ENCODE measurements at regions not wholly inside any gene's neighbourhood (a gene's known extent, or its start where the extent isn't known, plus 50 kb on each side); places are given as distances from the start of the nearest gene placed in this dataset.
"Not testable (repeated sequence)": the region's sequence is repeated elsewhere in the genome, so short reads cannot be mapped to it uniquely, and the experiment has no call there.

GRCh38 chr10:8400151-8400550 is 345.7 kb downstream of the GATA3 start:
- DNase-seq: no peak

DNA sequence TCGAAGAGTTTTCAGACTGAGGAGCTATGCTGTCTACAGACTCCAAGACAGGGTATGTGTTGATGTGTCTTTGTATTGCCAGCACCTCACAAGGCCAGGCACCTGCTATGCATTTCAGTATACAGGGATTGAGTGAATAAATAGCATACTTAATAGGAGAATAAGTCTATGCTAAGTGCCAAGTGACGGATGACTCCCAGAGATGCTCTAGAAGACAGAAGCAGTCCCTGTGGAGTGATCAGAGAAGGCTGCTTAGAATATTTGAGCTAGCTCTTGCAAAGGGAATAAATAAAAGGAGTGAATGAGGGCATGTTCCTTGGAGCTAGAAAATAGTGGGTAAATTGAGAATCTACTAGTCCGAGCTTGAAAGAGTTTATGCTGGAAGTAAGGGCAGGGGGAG is 346.4 kb downstream of the GATA3 start:
- DNase-seq: no peak

DNA sequence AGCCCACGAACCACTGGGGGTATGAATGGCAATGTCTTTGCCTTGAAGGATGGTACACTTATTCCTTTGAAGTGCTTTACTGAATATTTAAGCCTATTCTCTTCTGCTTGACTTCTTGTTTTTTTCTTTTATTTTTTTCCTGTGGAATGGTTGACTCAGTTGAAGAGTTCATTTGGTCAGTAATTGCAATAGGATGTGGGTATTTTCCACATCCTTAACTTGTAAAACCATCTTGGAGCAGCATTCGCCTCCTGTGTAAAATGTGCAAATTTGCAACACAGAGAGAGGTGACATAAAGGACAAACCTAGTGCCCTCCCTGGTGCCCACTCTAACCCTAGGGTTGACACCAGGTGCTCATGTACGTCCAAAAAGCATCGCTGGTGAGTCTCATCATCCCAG is 347.0 kb downstream of the GATA3 start:
- DNase-seq: no peak

GRCh38 chr10:8402576-8402975 is 348.1 kb downstream of the GATA3 start:
- DNase-seq: peak; percentile 18

DNA sequence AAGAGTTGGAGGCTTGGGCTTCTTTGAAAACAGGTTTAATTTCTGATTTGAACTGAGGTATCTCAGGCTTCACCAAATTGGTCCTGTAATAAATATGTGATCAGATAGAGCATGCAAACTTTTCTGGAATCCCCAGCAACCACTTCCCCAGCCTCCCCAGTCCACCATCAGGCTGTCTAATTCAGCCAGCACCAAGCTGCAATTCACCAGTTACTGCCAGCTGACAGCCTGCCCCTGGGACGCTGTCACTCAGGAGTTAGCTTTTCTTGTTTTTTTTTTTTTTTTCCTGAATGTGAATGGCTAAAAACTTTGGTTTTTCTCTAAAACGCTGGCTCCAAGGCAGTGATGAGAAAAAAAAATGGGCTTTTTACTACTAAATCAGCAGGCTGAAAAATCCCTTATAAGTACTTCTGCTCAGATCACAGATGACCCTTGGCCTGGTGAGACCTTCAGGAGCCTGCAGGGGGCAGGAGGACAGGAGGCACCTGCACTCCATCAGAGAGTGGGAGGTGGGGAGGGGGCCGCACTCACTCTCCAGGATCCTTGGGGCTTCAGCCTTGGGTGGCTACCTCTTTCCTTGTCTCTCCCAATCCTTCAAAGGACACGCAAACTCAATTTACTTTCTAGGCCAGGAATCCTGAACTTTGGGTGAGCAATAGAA is 349.4 kb downstream of the GATA3 start:
- DNase-seq: no peak

GRCh38 chr10:8404721-8405120 is 350.2 kb downstream of the GATA3 start:
- DNase-seq: peak; percentile 65

- DNase-seq: no peak
Observed at GRCh38 chr10:8405596-8405995, 351.1 kb downstream of the GATA3 start.

DNA sequence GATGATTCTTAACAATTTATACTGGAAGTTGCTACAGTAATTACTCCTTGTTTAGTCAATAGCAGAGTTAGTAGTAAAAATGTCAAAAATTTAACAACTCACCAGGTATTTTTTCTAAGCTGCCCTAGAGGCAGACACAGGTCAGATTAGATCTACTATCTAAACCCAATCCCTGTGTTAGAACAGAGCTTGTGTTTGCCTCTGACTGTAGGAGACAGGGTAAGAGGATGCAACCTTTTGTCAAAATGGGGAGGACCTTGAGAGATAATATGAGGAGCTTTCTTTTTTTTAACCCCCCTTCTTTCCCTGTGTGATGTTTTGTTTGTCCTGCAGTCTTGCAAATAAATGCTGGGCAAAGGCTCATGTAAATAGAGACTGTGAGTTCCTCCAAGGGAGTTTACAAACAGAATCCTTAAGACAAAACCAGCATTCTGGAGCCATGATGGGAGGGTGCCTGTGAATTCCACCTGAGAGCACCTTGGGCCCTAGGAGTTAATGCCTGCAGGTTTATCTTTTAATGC is 353.1 kb downstream of the GATA3 start:
- DNase-seq: no peak

DNA sequence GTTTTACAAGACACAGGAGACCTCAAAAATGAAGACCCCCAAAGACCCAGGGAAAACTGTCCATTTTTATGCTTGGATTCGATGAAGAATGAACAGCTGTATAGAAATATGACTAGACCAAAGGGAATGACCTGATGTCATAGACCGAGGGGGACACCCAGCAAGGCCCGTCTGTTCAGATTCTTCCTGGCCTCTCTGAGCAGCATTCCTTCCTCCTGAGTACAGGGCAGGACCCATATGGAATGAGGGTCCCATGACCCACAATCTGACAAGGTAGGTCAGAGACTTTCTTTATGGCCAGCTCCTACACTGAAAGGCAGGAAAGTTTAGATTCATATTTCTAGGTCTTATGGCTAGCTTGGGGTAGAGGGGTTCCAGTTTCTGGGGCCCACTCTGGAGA is 356.0 kb downstream of the GATA3 start:
- DNase-seq: no peak

DNA sequence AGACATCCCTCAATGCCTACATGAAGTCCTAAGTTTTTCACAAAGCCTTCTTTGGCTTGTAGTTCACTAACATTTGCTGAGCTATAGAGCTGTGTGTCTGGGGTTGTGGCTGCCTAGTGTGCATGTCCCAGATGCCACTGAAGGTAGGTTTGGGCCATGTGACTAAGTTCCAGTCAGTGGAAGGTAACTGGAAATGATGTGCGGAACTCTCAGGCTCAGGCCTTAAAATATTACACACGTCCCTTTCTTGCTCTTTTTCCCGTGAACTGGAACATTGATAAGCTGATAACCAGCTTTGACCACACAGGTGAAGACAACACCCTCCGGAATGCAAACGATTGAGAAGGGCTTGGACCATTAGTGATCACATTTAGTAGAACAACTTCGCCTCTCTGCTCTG is 358.1 kb downstream of the GATA3 start:
- no peak for DNase-seq

GRCh38 chr10:8415029-8415428 is 360.5 kb downstream of the GATA3 start:
- DNase-seq: not testable (repeated sequence)

DNA sequence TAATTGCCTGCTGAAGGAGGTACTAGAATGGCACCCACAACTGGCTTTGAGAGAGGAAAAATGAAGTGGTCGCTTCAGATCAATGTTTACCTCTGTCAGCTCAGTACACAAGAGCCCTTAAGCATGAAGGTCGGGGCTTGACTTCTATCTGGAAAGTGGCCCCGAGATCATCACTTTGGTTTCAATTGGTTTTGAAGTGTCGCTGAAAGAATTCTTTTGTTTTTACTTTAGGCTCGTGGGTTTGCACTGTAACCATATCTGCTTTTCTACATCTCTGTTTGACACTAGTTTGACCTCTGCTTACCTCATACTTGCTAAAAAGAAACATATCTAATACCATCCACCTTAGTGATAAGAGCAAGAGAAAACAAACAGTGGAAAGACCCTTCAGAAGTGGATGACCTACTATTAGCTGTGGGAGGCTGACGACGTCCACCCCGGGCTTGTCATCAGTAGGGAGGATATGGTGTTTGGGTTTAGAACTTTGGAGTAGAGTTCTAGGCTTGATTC is 361.8 kb downstream of the GATA3 start:
- DNase-seq: peak; percentile 62

- peak; percentile 53 for DNase-seq
Observed at GRCh38 chr10:8416760-8417159, 362.3 kb downstream of the GATA3 start.

DNA sequence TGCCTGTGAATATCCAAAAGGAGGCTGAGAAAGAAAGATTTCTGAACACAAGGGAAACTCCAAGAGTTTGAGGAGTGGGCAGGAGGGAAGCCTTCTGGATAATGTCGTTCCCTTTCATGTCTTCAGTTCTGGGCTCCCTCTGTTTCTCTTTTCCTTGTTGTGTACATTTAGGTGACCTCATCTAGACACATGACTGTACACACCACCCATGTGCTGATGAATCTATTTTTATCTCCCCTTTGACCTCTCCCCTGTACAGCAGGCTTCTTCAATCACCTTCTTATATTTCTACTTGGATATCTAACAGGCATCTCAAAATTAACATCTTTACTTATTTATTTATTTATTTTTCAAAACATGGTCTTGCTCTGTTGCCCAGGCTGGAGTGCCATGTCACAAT is 363.1 kb downstream of the GATA3 start:
- no peak for DNase-seq

GRCh38 chr10:8418631-8419030 is 364.1 kb downstream of the GATA3 start:
- DNase-seq: no peak

- DNase-seq: no peak
Observed at GRCh38 chr10:8420182-8420581, 365.7 kb downstream of the GATA3 start.

DNA sequence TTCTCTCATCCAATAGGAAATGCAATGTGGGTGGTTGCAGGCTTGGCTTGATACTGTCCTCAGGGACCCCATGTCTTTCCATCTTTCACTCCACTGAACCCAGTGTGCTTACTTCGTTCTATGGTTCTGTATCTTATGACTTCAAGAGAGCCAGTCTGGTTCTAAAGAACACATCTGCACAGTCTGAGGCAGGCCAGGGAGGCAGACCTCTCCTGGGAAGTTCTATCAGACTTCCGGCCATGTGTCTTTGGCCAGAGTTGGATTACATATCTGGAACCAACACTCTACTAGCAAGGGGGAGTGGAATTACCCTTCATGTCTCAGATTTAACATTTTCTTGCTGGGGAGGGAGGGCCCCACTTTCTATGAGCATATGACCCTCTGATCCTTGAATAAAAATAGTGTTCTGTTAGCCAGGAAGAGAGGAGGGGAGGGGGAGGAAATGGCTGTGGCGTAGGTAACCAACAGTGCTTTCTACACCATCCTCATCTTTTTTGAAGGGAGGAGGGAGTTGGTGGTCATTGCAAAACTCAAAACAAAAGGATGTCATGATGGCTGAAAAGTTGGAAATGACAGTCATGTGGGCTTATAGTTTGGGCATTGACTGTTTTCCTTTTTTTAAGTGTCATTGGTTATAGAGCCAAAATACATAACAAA is 370.2 kb downstream of the GATA3 start:
- no peak for DNase-seq

GRCh38 chr10:8428654-8429053 is 374.2 kb downstream of the GATA3 start:
- no peak for DNase-seq

DNA sequence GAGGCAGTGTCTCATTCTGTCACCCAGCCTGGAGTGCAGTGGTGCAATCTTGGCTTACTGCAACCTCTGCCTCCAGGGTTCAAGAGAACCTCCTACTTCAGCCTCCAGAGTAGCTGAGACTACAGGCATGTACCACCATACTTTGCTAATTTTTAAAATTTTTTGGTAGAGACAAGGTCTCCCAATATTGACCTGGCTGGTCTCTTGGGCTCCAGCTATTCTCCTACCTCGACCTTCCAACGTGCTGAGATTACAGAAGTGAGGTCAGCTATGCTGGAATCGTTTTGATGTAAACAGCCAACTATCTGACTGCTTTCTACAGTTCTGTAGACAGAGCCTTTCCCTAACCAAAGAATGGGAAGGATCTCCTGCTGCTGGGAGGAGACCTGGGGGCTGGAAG is 375.8 kb downstream of the GATA3 start:
- no peak for DNase-seq

DNA sequence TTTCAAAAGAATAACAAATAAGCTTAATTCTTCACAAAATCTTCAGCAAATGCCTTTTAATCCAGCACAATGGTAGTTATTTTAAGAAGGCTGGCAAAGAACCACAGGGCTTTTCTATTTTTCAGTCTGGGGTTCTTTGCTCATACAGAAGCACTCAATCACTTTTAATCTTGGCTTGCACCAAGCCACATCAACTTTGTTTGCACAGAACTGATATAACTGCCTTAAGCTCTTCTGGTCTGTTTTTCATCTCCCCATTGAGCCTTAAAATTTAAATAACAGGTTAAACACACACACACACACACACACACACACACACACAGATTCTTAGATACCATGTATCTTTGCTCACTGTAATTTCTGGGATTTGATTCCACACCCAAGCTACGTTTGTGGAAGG is 377.0 kb downstream of the GATA3 start:
- no peak for DNase-seq

- no peak for DNase-seq
Observed at GRCh38 chr10:8435186-8436055, 380.9 kb downstream of the GATA3 start.

DNA sequence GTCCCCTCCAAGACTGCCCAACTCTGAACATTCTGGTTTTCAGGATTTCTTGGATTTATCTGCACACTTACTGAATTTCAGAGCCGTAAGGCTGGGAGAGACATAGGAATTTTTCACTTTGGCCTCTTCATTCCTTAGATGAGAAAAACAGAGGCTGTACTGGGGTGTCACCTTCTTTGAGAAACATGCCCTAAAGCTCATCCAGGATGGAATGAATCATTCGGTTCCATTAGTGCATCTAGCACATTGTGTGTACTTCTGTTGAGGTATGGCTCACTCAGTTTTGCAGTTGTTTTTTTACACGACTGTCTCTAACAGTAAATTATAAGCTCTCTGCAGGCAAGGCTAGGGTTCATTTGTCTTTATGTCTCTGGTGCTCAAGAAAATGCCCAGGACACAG is 383.4 kb downstream of the GATA3 start:
- DNase-seq: no peak

GRCh38 chr10:8438603-8439002 is 384.1 kb downstream of the GATA3 start:
- DNase-seq: peak; percentile 17

DNA sequence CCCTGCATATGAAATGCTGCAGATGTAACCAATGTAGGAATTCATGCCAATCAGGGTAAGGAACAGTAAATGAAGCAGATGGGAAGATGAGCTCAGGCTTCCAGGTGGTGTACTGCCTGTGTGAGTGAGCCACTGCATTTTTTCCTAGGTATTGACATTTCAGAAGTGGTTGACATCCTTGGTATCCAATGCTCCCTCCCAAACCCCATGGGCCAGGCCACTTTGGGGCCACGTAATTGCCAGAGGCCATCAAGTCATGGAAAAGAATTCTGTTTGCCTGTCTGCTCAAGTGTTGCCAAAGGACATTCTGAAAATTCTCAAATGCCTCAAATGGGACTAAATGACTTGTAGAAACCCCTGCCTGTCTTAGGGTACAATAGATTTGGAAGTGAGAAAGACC is 384.6 kb downstream of the GATA3 start:
- DNase-seq: no peak

Measured in CD4-positive, alpha-beta T cell treated with Interleukin-15 for 1 hour (primary cell).